ENCODE measurements at regions not wholly inside any gene's neighbourhood (a gene's known extent, or its start where the extent isn't known, plus 50 kb on each side); places are given as distances from the start of the nearest gene placed in this dataset.
"Not testable (repeated sequence)": the region's sequence is repeated elsewhere in the genome, so short reads cannot be mapped to it uniquely, and the experiment has no call there.

DNA sequence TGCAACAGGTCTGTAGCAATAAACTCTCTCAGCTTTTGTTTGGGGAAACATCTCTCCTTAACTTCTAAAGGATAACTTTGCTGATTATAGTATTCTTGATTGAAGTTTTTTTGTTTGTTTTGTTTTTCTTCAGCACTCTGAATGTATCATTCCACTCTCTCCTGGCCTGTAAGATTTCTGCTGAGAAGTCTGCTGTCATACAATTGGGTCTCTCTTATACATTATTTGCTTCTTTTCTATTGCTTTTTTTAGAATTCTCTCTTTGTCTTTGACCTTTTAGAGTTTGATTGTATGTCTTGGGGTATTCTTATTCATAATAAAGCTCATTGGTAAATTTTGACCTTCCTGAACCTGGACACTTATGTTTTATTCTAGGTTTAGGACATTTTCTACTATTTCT lies 386.3 kb downstream of the MRPL39 start:
- DNase-seq = no peak

DNA sequence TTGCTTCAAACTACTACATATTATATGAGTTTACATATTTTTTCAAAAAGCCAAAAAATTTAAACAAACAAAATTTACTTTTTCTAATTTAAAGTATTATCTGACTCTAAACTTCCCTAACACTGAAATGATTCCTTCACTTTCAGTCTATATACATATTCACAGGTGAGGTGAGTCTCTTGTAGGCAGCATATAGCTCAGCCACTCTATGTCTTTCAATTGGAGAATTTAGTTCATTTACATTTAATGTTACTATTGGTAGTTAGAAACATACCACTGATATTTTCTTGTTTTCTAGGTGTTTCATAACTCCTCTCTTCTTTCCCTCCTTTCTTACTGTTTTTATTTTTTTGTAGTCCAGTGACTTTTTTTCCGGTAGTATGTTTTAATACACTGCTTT lies 387.1 kb downstream of the MRPL39 start:
- DNase-seq = no peak

DNA sequence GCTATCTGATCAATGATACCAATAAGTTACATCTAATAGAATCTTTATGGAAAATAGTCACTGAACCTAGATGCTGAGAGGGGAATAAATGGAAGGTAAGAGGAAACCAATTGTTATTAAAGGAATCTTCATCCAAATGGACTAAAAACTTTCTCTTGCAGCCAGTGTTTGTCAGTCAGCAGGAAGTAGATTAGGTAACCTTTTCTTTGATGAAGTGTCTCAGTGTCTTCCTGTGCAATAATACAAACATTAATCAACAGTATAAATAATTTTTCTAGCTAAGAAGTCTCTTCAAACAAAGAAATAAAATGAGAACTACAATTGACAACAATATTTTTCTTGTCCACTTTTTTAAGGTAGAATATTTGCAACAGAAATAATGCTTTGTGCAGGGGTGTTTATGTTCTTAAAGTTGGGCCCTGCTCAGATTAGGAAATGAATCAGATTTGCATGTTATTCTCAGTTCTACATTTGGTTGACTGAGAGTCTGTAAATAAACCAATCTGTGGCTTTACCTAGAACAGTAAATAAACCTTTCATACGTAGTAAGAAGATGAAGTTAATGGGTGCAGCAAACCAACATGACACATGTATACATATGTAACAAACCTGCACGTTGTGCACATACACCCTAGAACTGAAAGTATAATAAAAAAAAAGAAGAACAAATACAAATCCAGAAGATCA lies 391.4 kb downstream of the MRPL39 start:
- no peak for DNase-seq

DNA sequence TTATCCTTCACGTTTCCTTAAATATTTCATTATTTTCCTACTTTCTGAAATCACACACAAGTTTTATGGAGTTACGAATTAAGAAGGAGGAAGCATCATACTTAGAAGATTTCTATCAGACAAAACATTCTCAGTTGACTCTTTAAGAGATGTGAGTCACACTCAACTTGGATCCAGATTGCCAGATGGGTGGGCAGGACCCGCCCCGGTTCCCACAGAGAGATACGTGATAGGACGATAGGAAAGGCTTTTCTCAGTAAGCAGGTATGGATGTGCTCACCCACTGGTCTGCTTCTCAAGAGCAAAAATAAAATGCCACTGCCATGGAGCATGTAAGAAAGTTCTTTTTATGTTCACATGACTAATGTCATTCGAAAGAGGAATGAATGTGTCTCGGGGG lies 392.6 kb downstream of the MRPL39 start:
- no peak for DNase-seq

DNA sequence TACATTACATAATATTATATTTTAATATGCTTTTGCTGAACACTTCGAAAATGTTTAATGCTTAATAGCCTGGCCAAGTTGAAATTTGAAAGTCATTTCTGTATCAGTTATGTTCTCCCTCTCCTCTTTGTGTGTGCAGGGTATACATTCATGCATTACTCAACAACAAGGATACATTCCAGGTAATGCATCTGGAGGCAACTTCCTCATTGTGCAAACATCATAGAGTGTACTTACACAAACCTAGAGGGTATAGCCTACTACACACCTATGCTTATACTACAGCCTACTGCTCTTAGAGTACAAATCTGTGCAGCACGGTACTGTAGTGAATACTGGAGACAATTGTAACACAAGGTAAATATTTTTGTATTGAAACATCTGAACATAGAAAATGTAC lies 407.3 kb downstream of the MRPL39 start:
- no peak for DNase-seq

DNA sequence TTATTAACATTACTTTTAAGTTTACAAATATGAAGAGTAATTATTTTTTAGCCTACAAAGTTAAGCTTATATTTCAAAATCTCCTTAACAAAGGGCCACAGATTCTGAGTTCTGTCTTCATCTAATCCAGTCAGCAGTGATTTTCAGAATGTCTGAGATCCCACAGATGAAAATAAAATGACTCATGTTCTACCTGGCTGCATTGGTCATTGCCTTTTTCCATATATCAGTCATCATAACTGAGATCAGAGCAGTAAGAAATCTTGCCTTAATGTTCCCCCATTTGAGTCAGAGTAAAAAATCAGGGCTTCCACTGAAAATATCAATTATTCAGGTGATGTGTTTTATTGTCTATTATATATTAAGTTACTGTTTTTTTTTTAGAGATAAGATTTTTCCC lies 416.1 kb downstream of the MRPL39 start:
- DNase-seq = no peak

DNA sequence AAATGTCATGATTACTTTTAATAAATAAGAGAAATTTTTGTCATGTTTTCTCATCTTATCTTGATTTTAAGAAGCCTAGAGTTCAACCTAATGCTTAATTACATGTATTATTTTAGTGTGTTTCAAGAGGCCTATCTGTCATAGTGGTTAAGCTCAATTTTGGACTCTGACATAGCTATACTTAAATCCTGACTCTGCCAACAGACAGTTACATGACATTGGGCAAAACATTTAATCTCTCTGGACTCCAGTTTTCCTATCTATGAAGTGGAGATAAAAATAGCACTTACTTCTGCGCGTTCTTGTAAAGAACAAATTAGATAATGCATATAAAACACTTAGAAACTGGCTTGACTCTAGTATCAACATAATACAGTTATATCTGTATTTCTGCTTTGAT lies 417.8 kb downstream of the MRPL39 start:
- DNase-seq = no peak

DNA sequence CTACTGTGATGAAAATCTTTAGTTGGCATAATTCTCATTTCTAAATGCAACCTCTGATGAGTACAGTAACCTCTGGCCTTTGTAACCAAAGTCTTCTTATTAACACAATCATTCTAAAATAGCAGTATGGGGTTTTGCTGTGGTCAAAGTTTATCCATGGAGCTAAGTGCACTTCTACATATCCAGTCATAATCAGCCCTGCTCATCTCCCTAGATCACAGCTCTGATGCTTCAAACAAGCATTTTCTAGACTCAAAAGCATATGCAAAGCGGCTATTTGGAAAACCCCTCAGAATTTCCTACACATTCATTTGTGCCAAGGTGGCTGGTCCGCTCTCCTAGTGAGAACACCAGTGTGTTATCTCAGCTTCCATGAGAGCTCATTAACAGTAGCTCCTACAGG lies 418.6 kb downstream of the MRPL39 start:
- no peak for DNase-seq

DNA sequence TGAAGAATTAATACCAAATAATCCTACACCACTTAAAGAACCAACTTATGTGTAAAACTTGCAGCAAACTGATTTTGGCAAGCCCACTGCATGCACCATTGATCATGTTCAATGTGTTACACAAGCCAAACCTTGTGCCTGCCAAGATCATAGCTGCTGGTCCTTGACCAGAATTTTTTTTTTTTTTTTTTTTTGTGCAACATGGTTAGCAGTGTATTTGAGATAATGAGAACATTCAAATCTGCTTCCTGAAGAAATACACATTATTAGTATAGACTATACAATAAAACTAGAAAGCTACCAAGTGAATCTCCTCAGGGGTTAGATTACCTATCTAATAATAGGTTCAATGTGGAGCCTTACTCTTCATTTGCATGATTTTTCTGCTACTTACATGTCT lies 421.0 kb downstream of the MRPL39 start:
- no peak for DNase-seq

DNA sequence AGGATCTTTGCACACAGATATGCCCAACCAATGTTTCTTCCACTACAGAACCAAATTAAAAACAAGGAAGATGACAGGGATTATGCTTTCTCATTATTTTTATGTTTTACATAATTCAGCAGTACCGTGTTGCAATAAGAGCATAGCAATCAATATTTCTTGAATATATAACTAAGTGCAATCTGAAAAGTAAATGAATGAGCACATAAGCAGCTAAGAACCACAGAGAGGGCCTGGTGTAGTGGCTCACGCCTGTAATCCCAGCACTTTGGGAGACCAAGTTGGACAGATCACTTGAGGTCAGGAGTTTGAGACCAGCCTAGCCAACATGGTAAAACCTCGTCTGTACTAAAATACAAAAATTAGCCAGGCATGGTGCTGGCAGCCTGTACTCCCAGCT lies 423.7 kb downstream of the MRPL39 start:
- DNase-seq = no peak

DNA sequence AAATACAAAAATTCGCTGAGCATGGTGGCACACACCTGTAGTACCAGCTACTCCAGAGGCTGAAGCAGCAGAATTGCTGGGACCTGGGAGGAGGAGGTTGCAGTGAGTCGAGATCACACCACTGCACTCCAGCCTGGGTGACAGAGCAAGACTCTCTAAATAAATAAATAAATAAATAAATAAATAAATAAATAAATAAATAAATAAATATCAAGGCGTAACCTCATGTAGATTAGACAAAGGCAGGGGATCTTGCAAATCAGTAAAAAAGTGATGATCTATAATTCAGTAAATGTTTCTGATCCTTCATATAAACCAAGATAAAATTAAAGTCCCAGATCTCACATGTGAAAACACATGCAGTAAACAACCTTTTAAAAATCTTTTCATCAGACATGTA lies 425.6 kb downstream of the MRPL39 start:
- DNase-seq = not testable (repeated sequence)

DNA sequence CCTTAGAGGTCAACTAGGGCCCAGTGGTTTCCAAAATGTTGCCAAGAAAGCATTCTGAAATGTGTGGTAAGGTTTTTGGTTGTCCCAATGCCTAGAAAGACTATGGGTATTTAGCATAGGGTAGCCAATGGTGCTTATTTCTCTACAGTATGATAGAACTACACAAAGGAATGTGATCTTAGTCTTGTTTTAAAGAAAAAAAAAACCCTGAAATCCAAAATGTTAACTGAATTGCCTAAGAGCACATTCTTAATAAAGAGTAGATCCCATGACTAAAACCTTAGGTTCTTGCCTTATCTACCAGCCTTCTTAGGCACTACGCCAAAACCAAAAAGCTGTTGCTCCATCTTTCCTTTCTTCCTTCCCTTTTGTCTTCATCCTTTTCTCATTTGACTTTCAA lies 428.2 kb downstream of the MRPL39 start:
- DNase-seq = no peak

DNA sequence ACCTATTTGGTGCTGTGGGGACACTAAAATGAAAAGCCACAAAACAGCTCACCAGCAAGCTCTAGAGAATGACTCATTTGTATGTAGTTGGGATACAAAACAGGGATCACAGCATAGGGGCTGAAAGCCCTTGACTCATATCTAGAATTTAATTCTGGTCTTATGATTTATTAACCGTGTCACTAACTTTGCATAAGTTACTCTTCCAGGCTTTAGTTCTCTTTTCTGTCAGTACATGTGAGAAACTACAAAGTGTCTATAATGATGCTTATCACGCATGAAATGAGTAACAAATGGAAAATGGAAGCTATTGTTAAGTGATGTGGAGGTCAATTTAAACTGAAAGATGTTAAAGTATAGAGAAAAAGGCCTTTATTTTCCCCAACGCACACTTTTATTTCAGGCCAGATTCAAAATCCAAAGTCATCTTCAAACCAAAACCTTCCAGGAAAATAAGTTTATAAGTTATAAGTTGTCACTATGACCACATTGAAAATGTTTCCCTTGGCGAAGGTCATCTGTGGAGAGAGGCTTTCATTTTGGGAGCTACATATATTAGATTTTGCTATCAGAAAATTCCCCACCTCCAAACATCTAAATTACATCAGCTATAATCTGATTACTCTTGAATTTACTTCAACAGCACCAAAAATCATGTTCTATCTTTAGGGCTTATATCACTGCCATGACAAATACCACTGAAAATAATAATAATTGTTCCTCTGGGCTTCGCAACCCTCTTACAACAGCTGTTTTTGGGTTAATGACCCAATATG lies 430.5 kb downstream of the MRPL39 start:
- DNase-seq = no peak

DNA sequence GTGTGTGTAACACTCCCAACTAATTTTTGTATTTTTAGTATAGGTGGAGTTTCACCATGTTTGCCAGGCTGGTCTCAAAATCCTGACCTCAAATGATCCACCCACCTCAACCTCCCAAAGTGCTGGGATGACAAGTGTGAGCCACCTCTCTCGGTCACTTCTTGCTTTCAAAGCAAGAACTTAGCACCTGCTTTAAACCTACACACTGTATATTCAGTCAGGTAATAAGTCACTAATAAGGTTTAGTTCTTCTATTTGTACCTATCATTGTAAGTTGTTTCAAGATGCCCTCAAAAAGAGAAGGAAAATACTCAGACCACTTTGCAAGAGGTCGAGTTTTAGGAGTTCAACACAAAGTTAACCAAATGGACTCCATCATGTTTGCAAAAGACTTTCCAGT lies 431.3 kb downstream of the MRPL39 start:
- DNase-seq = no peak

DNA sequence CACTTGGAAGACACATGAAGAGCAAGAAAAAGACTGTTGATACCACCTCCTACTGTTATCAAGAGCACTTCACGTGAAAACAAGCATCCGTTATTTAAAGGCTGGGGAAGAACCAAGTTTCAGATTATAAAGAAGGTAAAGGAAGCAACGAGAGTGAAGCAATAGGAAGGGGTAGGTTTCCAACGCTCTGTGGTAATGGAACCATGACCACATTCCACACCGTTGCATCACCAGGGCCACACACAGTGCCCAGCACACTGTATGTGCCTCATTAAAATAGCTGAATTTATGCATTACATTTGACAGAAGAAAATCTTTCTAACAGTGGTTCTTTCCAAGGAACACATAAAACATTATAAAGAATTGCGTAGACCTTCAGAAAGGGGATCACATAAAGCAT lies 435.8 kb downstream of the MRPL39 start:
- no peak for DNase-seq

DNA sequence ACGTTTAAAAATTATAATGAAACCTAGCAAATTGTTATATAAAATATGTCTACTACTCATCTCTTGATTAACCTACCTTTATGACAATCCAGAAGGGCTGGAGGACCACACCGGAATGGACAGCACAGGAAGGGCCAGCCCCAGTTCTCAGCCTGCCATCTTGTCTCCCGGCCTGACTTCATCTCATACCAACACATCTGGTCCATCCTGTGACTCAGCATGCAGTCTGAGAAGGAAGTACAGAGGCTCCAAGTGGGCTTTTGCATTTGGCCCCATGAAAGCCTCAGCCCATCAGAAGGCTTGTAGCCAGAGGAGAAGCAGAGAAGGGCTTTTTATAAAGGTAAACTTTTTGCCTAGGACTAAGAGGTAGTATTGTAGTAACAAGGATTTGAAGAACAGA lies 436.6 kb downstream of the MRPL39 start:
- no peak for DNase-seq

DNA sequence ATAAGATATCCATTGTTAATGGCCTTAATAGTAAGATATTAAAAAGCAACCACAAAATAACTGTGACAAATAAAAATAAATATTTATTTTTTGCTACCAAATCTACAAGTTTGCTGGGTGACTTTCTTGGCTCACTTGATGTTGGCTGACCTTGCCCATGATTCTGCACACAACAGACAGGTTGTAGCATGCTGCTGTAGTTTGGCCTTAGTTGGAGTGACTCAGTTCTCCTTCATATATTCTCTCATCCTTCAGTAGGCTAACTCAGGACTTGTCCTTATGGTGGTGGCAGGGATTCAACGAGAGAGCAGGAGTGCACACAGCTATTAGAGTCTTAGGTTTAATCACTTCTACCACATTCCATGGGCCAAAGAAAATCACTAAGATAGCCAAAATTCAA lies 437.9 kb downstream of the MRPL39 start:
- DNase-seq = no peak

DNA sequence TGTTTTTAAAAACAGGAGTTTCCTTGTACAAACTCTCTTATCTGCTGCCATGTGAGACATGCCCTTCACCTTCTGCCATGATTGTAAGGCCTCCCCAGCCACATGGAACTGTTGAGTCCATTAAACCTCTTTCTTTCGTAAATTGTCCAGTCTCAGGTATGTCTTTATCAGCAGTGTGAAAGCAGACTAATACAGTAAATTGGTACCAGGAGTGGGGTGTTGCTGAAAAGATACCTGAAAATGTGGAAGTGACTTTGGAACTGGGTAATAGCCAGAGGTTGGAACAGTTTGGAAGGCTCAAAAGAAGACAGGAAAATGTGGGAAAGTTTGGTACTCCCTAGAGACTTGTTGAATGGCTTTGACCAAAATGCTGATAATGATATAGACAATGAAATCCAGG lies 440.4 kb downstream of the MRPL39 start:
- not testable (repeated sequence) for DNase-seq

DNA sequence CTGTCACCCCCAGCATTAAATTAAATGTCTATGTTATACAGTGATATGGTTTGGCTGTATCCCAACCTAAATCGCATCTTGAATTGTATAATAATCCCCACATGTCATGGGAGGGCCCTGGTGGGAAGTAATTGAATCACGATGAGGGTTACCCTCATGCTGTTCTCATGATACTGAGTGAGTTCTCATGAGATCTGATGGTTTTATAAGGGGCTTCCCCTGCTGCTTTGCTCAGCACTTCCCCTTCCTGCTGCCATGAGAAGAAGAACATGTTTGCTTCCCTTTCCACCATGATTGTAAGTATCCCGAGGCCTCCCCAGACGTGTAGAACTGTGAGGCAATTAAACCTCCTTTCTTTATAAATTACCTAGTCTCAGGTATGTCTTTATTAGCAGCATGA lies 445.7 kb downstream of the MRPL39 start:
- no peak for DNase-seq

DNA sequence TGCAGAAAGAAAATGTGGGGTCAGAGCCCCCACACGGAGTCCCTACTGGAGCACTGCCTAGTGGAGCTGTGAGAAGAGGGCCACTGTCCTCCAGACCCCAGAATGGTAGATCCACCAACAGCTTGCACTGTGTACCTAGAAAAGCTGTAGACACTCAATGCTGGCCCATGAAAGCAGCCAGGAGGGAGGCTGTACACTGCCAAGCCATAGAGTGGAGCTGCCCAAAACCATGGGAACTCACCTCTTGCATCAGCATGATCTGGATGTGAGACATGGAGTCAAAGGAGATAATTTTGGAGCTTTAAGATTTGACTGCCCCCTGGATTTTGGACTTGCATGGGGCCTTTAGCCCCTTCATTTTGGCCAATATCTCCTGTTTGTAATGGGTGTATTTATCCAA lies 452.3 kb downstream of the MRPL39 start:
- DNase-seq = not testable (repeated sequence)

DNA sequence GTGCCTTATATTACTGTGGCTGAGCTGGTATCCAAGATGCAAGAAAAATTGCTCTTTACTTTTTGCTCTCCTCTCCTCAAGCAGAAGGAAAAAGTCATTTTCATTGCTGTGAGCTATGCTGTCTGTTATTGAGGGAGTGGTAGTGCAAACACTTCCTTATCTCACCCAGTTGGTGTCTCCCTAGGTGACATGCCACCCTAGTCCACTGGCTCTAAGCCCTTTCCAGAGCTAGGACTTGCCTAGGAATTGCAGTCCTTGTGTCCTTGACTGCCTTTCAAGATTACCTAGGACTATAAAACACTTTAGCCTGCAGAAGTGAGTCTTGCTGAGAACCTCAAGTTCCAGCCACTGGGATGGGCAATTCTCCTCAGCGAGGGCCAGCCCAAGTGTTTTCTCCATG lies 458.3 kb downstream of the MRPL39 start:
- DNase-seq = no peak

DNA sequence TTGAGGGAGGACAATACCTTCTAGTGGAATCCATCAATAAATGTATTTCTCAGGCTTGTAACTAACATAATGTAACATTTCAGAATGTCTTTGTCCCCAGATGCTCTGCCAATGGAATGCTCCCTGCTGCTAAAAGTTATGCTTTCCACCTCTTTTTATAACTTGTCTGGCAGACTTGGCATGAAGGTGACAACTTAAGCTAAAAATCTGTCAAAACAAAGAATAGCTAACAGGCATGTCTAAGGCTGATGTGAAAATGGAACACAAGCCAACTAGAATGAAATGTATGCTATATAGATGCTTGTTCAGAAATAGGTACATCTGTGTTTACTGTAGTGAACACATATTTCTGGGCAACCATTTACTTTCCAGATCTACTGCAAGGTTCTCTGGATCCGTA lies 467.9 kb downstream of the MRPL39 start:
- no peak for DNase-seq

DNA sequence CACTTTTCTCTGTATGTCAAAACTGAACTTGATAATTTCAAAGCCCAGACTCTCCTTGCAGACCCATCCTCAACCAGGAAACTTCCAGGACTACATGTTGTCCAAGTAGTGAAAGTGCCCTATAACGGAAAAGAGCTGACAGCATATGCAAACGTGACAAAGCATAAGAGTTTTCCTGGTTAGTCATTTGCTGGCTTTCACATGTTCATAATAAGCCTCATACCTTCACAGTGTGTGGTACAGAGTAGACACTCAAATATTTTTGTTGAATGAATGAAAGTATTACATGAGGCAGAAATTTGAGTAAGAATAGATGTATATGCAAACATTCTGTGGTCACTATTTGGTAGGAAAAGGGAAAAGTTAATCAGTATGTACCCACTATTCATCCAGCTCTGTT lies 473.3 kb downstream of the MRPL39 start:
- no peak for DNase-seq

DNA sequence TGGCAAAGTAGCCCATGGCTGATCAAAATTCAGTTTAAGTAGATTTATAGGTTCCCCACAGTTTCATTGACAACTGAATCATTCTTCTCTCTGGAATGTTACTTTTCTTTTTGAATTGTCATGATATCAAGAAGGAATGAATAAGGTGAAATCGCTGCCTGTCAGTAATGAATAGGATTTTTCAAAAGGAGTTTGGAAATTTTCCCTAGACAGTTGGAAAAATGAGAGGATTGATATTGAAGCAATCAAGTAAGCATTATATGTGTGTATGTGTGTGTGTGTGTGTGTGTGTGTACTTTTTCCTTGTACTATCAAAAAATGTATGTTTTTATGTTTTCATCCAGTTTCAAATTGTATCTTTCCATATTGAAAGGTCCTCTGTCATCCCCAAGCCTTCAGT lies 479.5 kb downstream of the MRPL39 start:
- DNase-seq = no peak

DNA sequence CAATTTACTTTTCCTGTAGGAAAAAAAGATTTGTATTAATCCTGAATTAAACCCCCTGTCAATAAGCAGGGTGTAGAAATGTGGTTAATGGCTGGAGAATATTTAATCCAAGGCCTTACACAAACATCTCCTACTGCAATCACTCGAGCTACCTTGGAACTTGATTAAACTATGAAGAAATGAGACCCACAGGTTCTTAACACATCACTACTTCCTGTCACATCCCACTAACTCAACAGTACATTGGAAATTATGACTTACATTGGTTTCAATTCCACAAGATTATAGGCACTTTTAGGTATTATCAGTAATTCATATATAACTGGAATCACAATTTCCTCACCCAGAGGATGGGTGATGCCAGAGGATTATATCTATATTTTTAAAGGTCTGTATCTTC lies 480.3 kb downstream of the MRPL39 start:
- DNase-seq = no peak
